GM18858 (cell line): ENCODE measurements at regions not wholly inside any gene's neighbourhood (a gene's known extent, or its start where the extent isn't known, plus 50 kb on each side); places are given as distances from the start of the nearest gene placed in this dataset.

Source experiments
- ATAC-seq: cut with Tn5 transposase; IDR thresholded peaks from one replicate; pipeline ENCODE4 v1.9.1; 2021; ENCODE audit not compliant: unreplicated experiment

DNA sequence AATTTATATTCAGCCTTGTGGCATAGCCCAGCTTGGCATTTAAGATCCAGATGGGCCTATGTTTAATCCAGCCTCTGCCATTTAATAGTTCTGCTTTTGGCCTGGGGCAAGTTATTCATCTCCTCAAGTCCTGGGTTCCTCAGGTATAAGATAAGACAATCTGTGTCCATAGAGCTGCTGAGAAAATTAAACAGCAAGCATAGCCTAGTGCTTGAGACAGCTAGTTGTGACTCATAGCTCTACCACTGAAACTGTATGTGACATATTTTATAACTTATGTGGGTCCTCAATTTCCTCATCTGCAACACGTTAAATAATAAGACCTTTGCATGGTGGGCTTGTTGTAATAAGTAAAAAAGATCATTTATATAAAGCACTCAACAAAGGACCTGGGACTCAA is 53.3 kb upstream of the ATP10B start:
- no peak for ATAC-seq

DNA sequence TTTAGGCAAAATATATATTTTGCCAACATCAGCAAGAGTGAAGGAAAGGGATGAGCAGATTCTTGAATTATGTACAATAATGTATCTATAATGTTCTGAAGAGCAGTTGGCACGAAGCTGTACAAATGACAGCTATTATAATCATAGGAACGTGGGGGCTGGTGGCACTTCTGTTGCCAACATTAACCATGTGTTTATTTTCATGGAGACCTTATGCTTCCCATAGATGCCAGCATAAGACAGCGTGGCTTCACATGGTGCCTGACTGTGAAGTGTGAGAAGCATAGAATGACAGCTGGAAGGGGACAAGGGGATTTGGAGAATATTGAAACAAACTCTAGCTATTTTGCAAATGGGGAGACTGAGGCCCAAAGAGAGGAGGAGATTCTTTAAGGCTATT is 52.6 kb upstream of the ATP10B start:
- ATAC-seq, result no peak

DNA sequence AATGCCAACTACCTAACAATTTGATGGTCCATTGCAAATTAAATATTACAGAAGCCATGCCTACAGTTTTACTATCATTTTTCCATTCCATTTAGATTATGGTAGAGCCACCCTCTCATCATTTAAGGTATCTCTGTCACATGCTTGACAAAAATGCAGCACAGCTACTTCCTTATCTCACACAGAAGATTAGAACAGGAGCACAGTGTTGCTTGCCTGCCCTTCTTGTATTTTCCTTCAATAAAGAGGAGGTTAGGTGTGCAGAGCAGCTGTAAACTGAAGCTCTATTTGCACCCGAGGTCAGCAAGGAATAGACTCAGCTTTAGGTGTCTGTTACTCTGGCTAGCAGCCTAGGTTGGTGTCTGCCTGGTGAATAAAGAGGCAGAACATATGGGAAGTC is 51.5 kb upstream of the ATP10B start:
- no peak for ATAC-seq

- ATAC-seq, result no peak
These were observed 51.1 kb upstream of the ATP10B start for GRCh38 chr5:160903076-160903475.
